GM12878 (cell line): ENCODE measurements at regions not wholly inside any gene's neighbourhood (a gene's known extent, or its start where the extent isn't known, plus 50 kb on each side); places are given as distances from the start of the nearest gene placed in this dataset.

ENCODE experiments used
- ATAC-seq: fragments of 200-7000 bp; cut with Tn5 transposase; 3 replicates; pipeline ENCODE4 v1.9.1; 2020; ENCODE audit warnings: mild to moderate bottlenecking, moderate library complexity
- BruUV-seq: library from RNA; stranded (reverse); fragments of 400-500 nt; replicated peaks from 2 replicates; lab custom pipeline; 2021; lab: Mats Ljungman, UMichigan
- CTCF ChIA-PET: fragments of 300-600 bp; sonication (Branson Sonifier 250); formaldehyde crosslinking; extraction: SDS; loops from one replicate; lab custom pipeline; 2021; ENCODE audit warnings: inconsistent platforms; lab: Yijun Ruan, JAX
- POLR2A ChIA-PET: fragments of 350-600 bp; formaldehyde crosslinking; extraction: SDS; loops from one replicate; lab custom pipeline; 2021; ENCODE audit warnings: inconsistent platforms; lab: Charles Lee
- RAD21 ChIA-PET: fragments of 300-600 bp; sonication (Branson Sonifier 250); formaldehyde crosslinking; loops from one replicate; lab custom pipeline; 2023; ENCODE audit warnings: antibody characterized with exemption; ENCODE audit not compliant: unreplicated experiment; lab: Charles Lee
- SMC1A ChIA-PET: fragments of 300-600 bp; sonication (Branson Sonifier 250); formaldehyde crosslinking; loops from one replicate; lab custom pipeline; 2023; ENCODE audit not compliant: unreplicated experiment, uncharacterized antibody; lab: Charles Lee
- DNase-seq: peaks from one replicate; pipeline ENCODE4 v3.0.0-alpha.2; 2011; ENCODE audit warnings: low read depth, low spot score
- FAIRE-seq: peaks from 3 replicates; lab custom pipeline; 2011; peaks lifted over from hg19 to GRCh38; lab: Jason Lieb, UNC
- H2AFZ ChIP-seq: 2 replicates; pipeline ENCODE4 v1.6.0; 2011; ENCODE audit warnings: low read depth, low read length, control low read depth; ENCODE audit not compliant: control insufficient read depth
- H3K27ac ChIP-seq: 2 replicates; pipeline ENCODE4 v1.5.1; 2011; ENCODE audit warnings: control low read depth; ENCODE audit not compliant: control insufficient read depth, insufficient read depth
- H3K27me3 ChIP-seq, 2 experiments: replicated peaks in 1 of 2; 2 replicates each; pipeline versions ENCODE4 v1.6.0 to v1.6.1; 2011; ENCODE audit warnings: low read length in 1 of 2; ENCODE audit not compliant: control insufficient read depth in 2 of 2, insufficient read depth in 2 of 2
- H3K36me3 ChIP-seq, 2 experiments: 2 replicates each; pipeline ENCODE4 v1.5.1; 2011; ENCODE audit warnings: low read length in 1 of 2; ENCODE audit not compliant: control insufficient read depth in 2 of 2, insufficient read depth in 2 of 2
- H3K4me1 ChIP-seq: 2 replicates; pipeline ENCODE4 v1.6.1; 2011; ENCODE audit warnings: mild to moderate bottlenecking, low read length, moderate library complexity, mixed read lengths; ENCODE audit not compliant: control insufficient read depth, insufficient read depth
- H3K4me2 ChIP-seq: 2 replicates; pipeline ENCODE4 v1.6.0; 2011; ENCODE audit warnings: control low read depth; ENCODE audit not compliant: control insufficient read depth, insufficient read depth
- H3K4me3 ChIP-seq: fragments of 200-600 bp; sonication (generic); 2 replicates; pipeline ENCODE4 v1.5.1; 2016
- H3K79me2 ChIP-seq: 2 replicates; pipeline ENCODE4 v1.6.0; 2011; ENCODE audit warnings: low read length; ENCODE audit not compliant: control insufficient read depth, insufficient read depth
- H3K9ac ChIP-seq: 2 replicates; pipeline ENCODE4 v1.8.0; 2011; ENCODE audit warnings: low read length, control low read depth, mixed read lengths; ENCODE audit not compliant: control insufficient read depth, insufficient read depth
- H3K9me3 ChIP-seq: replicated peaks from 3 replicates; pipeline ENCODE4 v1.5.1; 2011; ENCODE audit warnings: mild to moderate bottlenecking, low read length; ENCODE audit not compliant: control insufficient read depth, insufficient read depth
- H4K20me1 ChIP-seq: 2 replicates; pipeline ENCODE4 v1.6.0; 2011; ENCODE audit not compliant: control insufficient read depth, insufficient read depth
- BCL11A ChIP-seq: IDR thresholded peaks from 2 replicates; pipeline ENCODE4 v1.6.1; 2011; ENCODE audit warnings: low read depth, low read length
- ETV6 ChIP-seq, 2 experiments: fragments of 450-650 bp in 1 of 2; IDR thresholded peaks in 1 of 2; conservative IDR thresholded peaks in 1 of 2; 2 replicates each; pipeline ENCODE4 v1.6.1; 2014; ENCODE audit warnings: antibody characterized with exemption in 1 of 2, borderline replicate concordance in 1 of 2, low read depth in 1 of 2, mild to moderate bottlenecking in 1 of 2, moderate library complexity in 1 of 2
- GABPA ChIP-seq: IDR thresholded peaks from 2 replicates; pipeline ENCODE4 v1.6.1; 2014; ENCODE audit warnings: antibody characterized with exemption, low read depth, mild to moderate bottlenecking, inconsistent platforms
- IKZF2 ChIP-seq, 2 experiments: fragments of 450-650 bp; IDR thresholded peaks; 2 replicates each; pipeline ENCODE4 v1.6.1; 2017; ENCODE audit warnings: mild to moderate bottlenecking in 2 of 2, moderate library complexity in 2 of 2
- IRF4 ChIP-seq: IDR thresholded peaks from 2 replicates; pipeline ENCODE4 v1.6.1; 2011; ENCODE audit warnings: low read depth, low read length
- IRF5 ChIP-seq: fragments of 450-650 bp; IDR thresholded peaks from 2 replicates; pipeline ENCODE4 v1.6.1; 2017; ENCODE audit warnings: borderline replicate concordance
- KAT2A ChIP-seq: conservative IDR thresholded peaks from 2 replicates; pipeline ENCODE4 v1.6.1; 2011; ENCODE audit warnings: low read depth, low read length; ENCODE audit not compliant: control insufficient read depth
- POLR2AphosphoS5 ChIP-seq: IDR thresholded peaks from 2 replicates; pipeline ENCODE4 v1.6.1; 2011; ENCODE audit warnings: mild to moderate bottlenecking, low read length, inconsistent platforms
- RAD21 ChIP-seq: IDR thresholded peaks from 2 replicates; pipeline ENCODE4 v1.6.1; 2011; ENCODE audit warnings: mild to moderate bottlenecking, low read depth, low read length, moderate library complexity; ENCODE audit not compliant: insufficient read depth
- RELA ChIP-seq: fragments of 450-650 bp; IDR thresholded peaks from 2 replicates; pipeline ENCODE4 v1.8.0; 2014; ENCODE audit warnings: borderline replicate concordance; ENCODE audit not compliant: partially characterized antibody
- RUNX3 ChIP-seq: IDR thresholded peaks from 2 replicates; pipeline ENCODE4 v1.6.1; 2012; ENCODE audit warnings: low read length, inconsistent platforms
- ZNF24 ChIP-seq: fragments of 450-650 bp; IDR thresholded peaks from 2 replicates; pipeline ENCODE4 v1.6.1; 2017; ENCODE audit warnings: antibody characterized with exemption, mild to moderate bottlenecking
- WGBS: methylation state at CpG from one replicate; pipeline ENCODE4 v1.1.6; 2016; ENCODE audit warnings: low lambda C conversion rate; ENCODE audit not compliant: insufficient replicate concordance, insufficient coverage; ENCODE audit errors: missing lambda C conversion rate; 5-methylcytosine and 5-hydroxymethylcytosine counted together
- in situ Hi-C: fragments of 300-500 bp; cut with MboI; formaldehyde crosslinking; loops from 9 replicates; pipeline ENCODE4 v1.14.3; 2018; ENCODE audit warnings: mixed read lengths
- intact Hi-C: fragments of 100-400 bp; cut with micrococcal nuclease; formaldehyde crosslinking; loops from one replicate; pipeline ENCODE4 v1.14.2; 2022; ENCODE audit not compliant: unreplicated experiment
- TF ChIP-seq, protein P1 (sequence below): IDR thresholded peaks from 2 replicates; pipeline ENCODE4 v1.6.1; 2012; ENCODE audit warnings: low read length, inconsistent platforms

- intact Hi-C loops (no loop called here), in situ Hi-C loops (no loop called here)
- FAIRE-seq (peak; percentile 23), ATAC-seq (peak; percentile 54), DNase-seq (no peak)
- Histone ChIP-seq H2AFZ (peak overlapping the region; percentile 66), H3K4me1 (peaks cover 40% of the 10 kb centered on the region), H3K36me3 (no peaks in the 10 kb centered on the region), H3K79me2 (0 out of 2 replicates have a peak, but pooled peaks cover 3% of the 10 kb centered on the region), H3K27me3 (no peaks in the 10 kb centered on the region), H3K4me3 (no peak overlapping the region), H3K9me3 (no peaks in the 10 kb centered on the region; the same call in 2 of the 3 replicates), H4K20me1 (no peaks in the 10 kb centered on the region), H3K4me2 (peak overlapping the region; percentile 71), H3K27ac (peak overlapping the region; percentile 71), H3K9ac (peak overlapping the region; percentile 42; the same call in 1 of the 2 replicates)
- RAD21 ChIA-PET: interaction anchor here (1.0 to 2.7 kb wide), 8 partner anchors 9 to 324 kb away, joined by 3 to 8 read pairs (median 4); no protein-coding TSS in a partner anchor
- WGBS: 0% methylated on average over 1 of the region's 1 CpG
- SMC1A ChIA-PET: interaction anchor here (1.2 to 26.8 kb wide), 6 partner anchors 8 to 91 kb away, joined by 3 to 467 read pairs (median 8); no protein-coding TSS in a partner anchor
- no TSS peak for BruUV-seq
- CTCF ChIA-PET: interaction anchor here (0.7 to 1.6 kb wide), 5 partner anchors 8 to 326 kb away, joined by 3 to 4 read pairs (median 3); no protein-coding TSS in a partner anchor
- TF ChIP-seq RUNX3: 0 out of 2 replicates have a peak, but pooled peaks have one; percentile 5
- TF ChIP-seq BCL11A: no peak
- 0 out of 4 replicates have a peak, but pooled peaks of 1 of the 2 experiments have one; percentile 18 for TF ChIP-seq IKZF2 (IDR thresholded peaks at IDR 0.05)
- POLR2A ChIA-PET: interaction anchor here (1.1 to 2.5 kb wide), 2 partner anchors 10 to 21 kb away, joined by 4 to 11 read pairs; no protein-coding TSS in a partner anchor
These were observed 123.2 kb downstream of the B3GNT2 start for GRCh38 chr2:62319070-62319469.

- ATAC-seq (no peak), DNase-seq (no peak), FAIRE-seq (no peak)
- WGBS: 80% methylated on average over 4 of the region's 4 CpGs
- no peaks in the 10 kb centered on the region for H3K9me3 ChIP-seq
- no peak overlapping the region for H3K4me3 ChIP-seq
- no peaks in the 10 kb centered on the region for H3K36me3 ChIP-seq
- H3K4me2 ChIP-seq: no peak overlapping the region
- H3K27me3 ChIP-seq: no peaks in the 10 kb centered on the region
- no peak overlapping the region for H2AFZ ChIP-seq
- SMC1A ChIA-PET: interaction anchor here (0.9 to 26.8 kb wide), 4 partner anchors 14 to 116 kb away, joined by 3 to 467 read pairs (median 42); no protein-coding TSS in a partner anchor
- H3K79me2 ChIP-seq: peaks cover 8% of the 10 kb centered on the region
- POLR2A ChIA-PET: interaction anchor here (0.6 to 3.2 kb wide), 2 partner anchors 19 to 28 kb away, joined by 4 to 18 read pairs; no protein-coding TSS in a partner anchor
- intact Hi-C loops (no loop called here), in situ Hi-C loops (no loop called here)
- RAD21 ChIA-PET: interaction anchor here (1.1 to 2.5 kb wide), 2 partner anchors 8 to 13 kb away, joined by 3 to 30 read pairs; no protein-coding TSS in a partner anchor
- no peak for TF ChIP-seq ETV6 (conservative IDR thresholded peaks at IDR 0.05 in 1 of 2, IDR thresholded peaks at IDR 0.05 in 1 of 2; ENCODE audit: borderline replicate concordance in 1 of 2, low read depth in 1 of 2)
- TF ChIP-seq RAD21: no peak
- TF ChIP-seq GABPA: no peak
- TF ChIP-seq POLR2AphosphoS5: no peak
- TF ChIP-seq ZNF24: no peak
- no peak for TF ChIP-seq KAT2A
- TF ChIP-seq, protein P1, sequence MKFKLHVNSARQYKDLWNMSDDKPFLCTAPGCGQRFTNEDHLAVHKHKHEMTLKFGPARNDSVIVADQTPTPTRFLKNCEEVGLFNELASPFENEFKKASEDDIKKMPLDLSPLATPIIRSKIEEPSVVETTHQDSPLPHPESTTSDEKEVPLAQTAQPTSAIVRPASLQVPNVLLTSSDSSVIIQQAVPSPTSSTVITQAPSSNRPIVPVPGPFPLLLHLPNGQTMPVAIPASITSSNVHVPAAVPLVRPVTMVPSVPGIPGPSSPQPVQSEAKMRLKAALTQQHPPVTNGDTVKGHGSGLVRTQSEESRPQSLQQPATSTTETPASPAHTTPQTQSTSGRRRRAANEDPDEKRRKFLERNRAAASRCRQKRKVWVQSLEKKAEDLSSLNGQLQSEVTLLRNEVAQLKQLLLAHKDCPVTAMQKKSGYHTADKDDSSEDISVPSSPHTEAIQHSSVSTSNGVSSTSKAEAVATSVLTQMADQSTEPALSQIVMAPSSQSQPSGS: no peak
- TF ChIP-seq IRF4: no peak
- no peak for TF ChIP-seq IRF5
- no peak for TF ChIP-seq RELA
- BruUV-seq: no TSS peak
- H3K4me1 ChIP-seq: peaks cover 44% of the 10 kb centered on the region
- CTCF ChIA-PET: no interaction called here
- no peak overlapping the region for H3K9ac ChIP-seq
- H4K20me1 ChIP-seq: no peaks in the 10 kb centered on the region
- no peak overlapping the region for H3K27ac ChIP-seq
These were observed 119.6 kb downstream of the B3GNT2 start for GRCh38 chr2:62315476-62315875.
